8988T (cell line): ENCODE measurements at regions not wholly inside any gene's neighbourhood (a gene's known extent, or its start where the extent isn't known, plus 50 kb on each side); places are given as distances from the start of the nearest gene placed in this dataset.

Experiments used
- DNase-seq: peaks from one replicate; pipeline ENCODE4 v3.0.0; 2011

DNA sequence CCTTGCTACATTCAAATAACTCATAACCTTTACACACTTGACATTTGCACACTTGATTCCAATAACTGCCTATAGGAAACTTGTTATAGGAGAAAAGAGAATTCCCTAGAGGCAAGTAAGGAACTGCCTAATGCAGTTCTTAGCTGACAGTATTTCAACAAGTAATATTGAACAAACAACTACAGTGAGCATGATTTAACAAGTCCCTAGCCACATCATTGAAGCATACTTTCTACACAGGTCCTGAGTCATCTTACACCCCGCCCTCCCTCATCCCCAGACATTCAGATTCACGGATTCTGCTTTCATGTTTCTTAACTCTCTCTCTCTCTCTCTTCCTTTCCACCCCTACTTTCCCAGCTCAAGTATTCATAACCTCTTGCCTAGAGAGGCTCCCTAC, 153.5 kb downstream of the LSM5 start:
- no peak for DNase-seq

DNA sequence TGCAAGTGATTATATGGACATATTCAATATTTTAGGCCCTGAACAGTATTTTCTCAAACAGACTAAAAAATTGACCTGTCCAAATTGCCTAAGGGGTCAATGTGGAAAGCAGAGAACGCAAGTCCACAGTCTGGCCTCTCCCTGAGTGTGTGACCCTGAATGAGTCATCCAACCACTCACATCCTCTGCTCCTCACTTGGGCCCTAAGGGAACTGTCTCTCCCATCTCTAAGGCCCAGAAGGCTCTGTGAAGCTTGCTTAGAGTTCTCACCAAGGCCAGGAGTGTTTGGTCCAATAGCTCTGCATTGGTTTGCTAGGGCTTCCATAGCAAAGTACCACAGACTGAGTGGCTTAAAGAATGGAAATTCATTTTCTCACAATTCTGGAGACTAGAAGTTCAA, 155.1 kb downstream of the LSM5 start:
- DNase-seq, result no peak

DNA sequence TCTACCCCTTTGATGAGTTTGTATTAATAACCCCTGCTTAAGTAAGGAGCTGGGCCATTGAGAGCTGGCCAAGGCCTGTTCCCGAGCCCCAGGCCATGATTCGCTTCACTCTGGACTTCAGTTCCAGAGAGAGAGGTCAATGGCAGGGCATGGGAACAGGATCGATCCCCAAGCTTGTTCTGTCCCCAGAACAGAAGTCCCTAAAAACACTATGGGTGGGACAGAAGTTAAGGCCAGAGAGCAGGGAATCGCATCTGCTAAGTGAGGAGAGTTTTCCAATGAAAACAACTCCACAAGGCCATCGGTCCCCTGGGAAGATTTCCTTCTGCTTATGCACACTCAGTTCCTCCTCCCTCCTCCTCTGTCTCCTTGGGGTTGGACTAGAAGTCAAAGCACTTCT, 159.6 kb downstream of the LSM5 start:
- DNase-seq, result no peak

DNA sequence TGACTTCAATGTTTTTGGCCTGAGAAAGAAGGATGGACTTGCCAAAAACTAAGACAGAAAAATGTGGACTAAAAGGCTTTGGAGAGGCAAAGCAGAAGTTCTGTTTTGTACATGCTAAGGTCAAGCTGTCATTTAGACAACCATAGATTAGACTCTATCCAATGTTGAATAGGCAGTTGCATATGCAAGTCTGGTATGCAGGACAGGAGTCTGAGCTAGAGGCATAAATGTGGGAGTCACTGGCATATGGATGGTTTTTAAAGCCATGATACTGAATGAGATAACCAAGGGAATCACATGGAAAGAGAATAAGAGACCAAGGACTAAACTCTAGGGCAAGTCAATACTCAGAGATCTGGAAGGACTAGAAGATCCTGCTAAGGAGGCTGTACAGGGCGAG, 164.1 kb downstream of the LSM5 start:
- no peak for DNase-seq

DNA sequence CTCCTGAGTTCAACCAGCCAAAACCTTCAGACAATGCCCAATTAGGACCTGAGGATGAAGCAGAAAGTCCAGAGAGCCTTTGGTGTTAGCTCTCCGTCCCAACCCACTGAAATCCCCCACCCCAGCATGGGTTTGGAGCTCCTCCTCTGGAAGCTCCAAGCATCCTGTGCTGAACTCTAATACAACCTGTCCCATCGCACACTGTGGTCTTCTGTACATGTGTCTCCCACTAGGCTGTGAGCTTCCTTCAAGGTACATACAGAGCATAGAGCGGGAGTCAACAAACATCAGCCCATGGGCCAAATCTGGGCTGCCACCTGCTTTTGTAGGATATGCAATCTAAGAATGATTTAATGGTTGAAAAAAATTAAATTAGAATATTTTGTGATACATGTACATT, 166.5 kb downstream of the LSM5 start:
- no peak for DNase-seq

DNA sequence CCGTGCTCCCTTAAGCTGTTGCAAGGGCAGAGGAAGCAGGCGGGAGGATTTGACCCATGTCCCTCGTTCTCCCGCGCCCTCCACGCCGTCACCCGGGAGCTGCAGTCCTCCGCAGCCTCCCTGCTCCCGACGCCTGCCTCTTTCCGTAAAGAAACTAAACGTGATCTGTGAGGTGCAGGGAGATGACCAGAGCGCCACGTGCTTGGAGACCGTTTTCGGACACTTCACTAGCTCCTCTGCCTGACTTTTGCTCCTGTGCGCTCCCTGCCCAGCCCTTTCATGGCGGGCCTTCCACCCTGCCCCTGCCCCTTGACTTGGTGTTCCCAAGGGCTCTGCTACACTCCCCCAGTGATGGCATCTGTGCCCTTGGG, 171.2 kb downstream of the LSM5 start:
- no peak for DNase-seq

DNA sequence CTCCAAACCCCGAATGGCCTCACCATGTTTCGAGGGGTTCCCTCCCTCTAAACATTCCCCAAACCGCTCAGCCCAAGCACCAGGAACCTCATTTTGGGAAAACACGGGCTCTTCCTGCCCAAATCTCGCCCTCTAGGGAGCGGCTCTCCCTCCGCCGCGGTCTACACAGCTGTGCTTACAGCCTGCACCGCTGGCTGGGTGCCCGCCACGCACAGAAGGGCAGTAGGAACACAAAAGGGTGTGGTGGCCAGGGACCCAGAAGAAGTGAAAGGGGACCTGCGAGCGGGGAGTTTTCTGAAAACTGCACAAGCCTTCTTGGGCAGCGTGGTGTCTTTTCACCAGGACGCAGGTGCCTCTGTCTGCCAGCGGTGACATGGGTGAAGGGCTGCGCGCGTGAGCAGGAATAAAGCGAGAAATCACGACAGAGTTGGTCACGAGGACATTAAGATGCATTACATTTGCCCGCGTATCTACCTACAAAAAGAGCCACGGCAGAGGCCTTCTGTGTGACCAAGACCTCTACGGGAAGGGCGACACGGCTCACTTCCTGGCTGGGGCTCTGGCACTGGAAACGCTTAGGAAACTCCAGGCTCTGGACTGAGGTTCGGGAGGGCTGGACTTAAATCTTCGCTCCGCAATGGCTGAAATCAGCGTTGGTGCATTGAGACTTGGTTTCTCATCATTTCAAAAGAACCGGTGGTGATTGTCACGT, 171.7 kb downstream of the LSM5 start:
- DNase-seq, result no peak

DNA sequence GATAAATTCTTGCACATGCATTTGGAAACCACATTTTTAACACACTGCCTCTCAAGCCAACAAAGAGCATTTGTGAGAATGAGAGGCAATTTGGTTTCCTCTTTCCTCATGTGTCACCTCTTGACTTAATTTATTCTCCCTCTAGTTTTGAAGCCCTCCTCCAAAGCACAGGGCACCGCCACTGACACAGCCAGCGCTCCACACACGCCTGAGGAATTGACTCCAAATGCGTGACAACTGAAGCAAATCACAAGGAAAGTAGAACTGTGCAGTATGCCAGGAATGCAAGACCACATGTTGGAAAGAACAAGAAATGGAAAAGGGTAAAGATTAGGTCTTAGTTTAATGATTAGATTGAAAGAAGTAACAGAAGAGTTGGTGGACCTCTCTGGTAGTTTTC, 173.3 kb downstream of the LSM5 start:
- no peak for DNase-seq

DNA sequence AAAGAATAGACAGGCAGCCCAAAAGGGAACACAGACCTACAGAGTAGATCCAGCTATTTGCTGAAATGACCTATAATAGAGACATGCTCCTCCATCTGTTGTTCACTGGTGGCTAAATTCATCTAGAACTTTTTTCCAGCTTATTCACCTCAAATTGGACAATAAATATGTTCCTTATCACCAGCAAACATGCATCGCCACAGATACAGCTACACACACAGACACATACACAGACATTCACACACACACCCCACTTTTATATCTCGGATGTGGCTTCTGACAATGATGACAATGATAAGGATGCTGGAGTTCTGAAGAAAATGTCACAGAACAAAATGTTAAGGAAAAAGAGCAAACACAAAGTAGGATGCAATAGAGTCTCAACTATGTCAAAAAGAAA, 175.4 kb downstream of the LSM5 start:
- DNase-seq, result no peak

DNA sequence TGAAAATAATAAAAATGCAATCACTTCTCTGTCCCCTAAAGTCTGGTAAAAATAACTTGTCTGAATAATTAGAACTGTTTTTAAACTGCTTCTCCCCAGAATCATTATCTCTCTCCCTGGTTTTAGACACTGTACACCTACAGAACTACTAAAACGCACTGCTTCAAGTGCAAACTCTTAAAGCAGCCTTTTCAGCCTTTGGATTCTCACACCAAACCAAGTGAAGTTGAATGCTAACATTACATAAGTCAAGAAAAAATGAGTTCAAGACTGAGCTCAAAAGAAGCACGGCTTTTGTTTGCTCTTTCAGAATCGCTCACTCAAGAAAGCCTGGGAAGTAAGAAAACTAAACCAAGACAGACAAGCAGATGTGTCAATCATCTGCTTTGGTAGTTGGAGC, 188.8 kb downstream of the LSM5 start:
- no peak for DNase-seq

DNA sequence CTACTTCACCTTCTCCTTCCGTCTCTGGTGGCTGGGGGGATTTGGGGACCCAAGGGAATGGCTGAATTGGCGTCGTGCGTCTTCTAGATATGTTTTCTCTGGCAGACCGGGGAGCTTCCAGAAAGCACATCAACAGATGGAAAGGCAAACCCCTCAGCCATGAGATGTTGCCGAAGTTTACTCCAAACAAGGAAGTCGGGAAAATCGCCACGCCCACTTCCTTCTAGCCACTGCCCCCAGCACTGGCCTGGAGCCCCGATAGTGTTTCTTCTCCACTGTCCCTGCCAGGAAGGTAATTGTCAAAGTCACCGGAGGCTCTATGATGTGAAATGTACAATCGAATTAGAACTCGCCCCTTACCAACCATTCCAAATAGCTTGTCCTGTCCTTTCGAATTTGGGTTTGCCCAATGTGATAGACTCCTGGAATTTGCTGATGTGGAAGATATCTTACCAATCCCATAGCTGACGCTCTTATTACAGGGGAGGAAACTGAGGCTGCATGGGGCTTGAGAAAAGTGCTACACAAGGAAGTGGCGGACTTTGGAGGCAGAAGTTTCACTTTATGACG, 191.0 kb downstream of the LSM5 start:
- DNase-seq, result no peak

DNA sequence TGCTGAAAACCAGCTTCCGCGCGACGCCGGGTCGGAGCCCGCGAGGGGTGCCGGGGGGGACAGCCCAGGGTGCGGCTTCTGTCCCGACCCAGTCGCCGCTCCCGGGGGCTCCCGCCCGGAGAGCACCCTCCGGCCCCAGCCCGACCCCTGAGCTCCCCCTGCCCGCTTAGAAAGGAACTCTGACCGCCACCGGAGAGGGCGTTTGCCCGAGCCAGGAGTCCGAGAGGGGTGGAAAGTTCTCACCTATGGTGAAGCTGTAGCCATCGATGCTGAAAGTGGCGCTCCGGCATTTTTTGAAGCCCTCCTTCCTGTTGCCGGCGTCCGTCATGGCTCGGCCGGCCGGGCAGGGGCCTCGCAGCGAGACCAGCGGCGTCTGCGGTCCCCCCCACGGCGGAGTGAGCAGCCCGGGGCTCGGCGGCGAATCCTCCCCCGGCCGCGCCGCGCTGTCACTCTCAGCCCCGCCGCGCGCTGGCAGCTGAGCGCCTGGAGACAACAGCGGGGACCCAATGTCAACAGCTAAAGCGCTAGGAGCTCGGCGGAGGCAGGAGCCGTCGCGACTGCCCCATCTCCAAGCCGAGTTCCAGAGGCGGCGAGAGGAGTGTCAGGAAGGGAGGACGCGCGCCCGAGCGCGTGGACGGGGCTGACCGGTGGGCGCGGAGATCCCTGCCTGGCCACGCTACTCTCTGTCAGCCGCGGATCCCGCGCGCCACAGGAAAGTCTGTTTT, 191.6 kb downstream of the LSM5 start:
- DNase-seq, result no peak

DNA sequence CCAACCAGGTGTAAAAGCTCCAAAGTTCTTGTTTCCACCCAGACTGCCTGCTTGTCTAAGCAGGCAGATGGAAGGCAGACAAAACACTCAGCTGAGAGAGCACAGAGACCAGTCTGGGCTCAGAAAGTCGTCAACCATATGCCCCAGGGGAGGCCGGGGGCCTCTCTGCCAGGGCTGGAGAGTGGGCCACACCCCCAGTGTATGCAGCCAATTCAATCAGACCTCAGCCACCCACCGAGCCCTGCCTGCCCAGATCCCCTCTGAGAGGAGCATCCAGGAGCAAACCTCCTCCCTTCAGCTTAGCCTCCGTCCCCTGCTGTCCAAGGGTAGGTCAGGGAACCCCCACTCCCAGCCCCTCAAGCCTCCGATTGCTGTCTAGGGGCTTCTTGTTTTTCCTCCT, 196.3 kb downstream of the LSM5 start:
- DNase-seq, result no peak

DNA sequence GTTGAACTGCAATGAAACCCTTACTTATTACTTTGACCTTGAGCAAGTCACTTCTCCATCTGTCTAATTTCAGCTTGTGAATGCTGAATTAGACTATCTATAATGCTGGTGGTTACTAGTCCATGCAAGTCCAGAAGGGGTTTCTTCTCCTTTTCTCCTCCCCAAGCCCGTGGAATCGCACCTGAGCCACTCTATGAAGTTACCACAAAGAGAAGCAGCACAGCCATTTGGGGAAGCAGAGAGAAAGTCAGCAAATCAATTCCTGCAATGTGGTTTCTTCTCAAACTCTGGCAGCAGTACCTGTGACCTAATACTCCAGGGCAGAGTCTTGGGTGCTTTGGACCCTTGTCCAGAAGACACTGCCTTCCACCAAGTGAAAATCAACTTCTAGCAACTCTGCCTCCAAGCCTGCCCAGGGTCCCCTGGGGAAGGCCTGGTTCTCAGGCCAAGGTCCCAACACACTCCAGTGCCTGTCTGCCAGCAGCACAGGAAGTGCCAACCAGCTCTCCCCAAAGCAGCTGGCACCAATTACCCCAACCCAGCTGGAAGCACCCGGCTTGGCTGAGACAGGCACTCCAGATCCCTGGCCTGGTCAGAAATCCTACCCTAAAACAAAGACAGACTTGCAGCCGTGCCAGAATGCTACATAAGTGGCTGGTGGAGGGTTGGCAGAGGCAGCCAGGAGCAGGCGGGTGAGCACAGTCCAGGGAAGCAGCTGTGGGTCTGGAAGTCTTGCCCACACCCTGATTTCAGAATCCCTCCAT, 200.3 kb downstream of the LSM5 start:
- DNase-seq, result no peak

DNA sequence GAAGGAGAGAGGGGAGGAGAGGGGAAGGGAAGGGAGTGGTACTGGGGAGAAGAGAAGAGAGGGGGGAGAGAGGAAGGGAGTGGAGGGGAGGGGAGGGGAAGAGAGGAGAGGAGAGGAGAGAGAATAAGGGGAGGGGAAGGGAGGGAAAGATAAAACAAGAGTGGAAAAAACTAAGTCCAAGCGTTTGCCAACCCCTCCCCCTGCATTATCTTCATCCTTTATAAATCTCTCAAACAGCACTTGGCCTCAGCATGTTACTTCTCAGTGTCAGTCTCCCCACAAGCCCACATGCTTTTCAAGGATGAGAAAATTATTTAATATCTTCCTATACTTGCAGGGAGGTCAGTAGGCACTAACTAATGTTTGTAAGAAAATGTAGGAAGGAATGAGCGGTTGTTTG, 204.5 kb downstream of the LSM5 start:
- no peak for DNase-seq

DNA sequence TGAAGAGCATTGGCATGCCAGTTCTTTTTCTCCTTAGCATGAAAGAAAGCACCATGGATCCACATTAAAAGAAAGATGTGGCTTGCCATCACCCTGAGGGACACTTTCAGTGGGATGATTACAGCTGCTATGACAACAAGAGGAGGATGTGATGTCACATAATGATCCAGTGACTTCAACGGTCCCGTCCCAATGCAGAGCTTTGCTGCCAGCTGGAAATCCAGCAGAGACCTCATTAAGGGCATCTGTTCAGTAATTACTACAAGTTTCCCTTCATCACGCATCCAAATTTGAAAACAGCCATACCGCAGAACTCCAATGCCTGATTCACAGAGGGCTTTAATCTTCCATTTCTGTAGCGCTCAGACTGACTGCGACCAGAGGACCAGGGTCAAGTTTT, 206.6 kb downstream of the LSM5 start:
- no peak for DNase-seq

DNA sequence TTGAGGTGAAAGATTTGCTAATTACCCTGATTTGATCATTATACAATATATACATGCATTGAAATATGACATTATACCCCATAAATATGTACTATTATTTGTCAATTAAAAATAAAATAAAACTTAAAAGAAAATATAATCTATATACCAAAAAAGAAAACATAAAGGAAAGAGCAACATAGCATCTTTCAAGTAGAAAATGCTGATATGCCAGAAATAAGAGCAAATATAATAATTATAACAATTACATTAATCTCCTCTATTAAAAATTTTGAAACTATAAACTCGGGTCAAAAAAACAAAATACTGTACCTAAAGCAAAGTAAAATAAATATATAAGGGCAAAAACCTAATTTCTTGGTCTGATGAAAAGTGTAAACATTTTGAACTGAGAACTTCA, 209.3 kb upstream of the PDE1C start:
- no peak for DNase-seq

DNA sequence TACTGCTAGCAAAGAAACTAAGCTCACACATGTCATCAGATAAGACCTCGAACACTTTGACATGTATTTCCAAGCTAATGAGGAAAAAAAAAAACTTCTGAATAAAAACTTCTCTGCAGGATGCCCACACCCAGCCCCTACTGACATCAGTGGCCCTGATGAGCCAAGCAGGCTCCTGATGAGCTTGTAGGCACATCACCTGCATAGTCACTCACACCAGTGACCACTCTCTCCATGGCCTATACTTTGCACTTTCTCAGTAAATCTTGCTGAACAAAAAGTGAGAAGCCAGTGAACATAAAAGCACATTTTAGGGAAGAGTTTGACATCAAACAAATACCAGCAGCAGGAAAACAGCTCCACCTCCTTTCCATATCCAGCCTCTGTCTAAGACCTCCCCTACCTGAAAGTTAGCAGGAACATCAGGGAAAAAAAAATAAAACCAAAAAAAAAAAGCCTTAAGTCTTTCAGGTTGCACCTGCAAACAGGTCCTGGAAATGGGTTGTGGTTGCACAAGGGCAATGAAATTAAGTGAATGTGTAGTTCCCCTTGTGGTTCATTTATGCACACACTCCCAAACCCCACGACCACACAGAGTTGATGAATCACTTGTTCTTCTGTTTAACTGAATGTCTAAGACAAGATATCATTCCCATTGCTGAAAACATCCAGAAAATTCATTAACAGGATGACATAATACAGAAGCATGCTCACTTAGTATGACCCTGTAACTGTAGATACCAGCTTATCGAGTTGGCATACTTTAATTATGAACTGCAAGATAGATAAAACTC, 205.2 kb upstream of the PDE1C start:
- no peak for DNase-seq

DNA sequence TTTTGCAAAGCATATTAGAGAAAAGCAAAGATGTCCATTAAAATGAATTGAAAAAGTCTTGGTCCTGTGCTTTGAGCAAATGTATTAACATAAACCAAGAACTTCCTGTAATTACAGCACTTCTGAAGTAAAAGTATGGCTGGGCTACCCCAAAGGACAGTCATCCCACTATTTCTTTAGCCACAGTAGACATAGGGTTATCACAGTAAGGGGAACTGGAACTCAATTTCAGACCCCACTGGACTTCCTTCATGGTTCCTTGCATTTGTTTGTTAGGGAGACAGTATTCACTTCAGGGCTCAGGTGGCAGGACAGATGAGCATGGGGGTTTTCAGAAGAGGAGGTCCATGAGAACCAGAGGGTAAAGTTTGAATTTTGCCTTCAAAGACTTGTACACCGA, 203.1 kb upstream of the PDE1C start:
- no peak for DNase-seq

DNA sequence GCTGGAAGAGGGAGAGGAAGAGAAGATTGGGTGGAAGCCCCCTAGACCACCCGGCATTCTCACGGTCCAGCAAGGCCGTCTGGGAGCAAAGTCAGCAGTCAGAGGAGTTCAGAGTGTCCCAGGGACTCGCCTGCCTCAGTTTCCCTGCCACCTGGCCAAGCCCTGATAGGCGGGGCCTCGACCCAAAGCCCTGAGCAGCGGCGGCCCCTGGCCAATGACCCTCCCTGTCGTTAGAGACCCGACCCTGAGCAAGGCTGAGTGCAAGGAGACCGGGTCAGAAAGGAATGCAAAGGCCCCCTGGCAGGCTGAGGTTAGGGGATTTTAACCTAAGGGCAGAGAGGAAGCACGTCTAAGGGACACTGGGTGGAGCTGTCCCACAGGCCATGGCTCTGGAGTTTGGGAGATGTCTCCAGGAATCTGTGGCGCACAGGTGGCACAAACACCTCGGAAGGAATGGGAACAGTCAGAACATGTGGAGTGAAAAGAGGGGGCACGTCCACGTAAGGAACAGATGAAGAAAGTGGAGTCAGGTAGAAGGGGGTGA, 196.8 kb upstream of the PDE1C start:
- no peak for DNase-seq

DNA sequence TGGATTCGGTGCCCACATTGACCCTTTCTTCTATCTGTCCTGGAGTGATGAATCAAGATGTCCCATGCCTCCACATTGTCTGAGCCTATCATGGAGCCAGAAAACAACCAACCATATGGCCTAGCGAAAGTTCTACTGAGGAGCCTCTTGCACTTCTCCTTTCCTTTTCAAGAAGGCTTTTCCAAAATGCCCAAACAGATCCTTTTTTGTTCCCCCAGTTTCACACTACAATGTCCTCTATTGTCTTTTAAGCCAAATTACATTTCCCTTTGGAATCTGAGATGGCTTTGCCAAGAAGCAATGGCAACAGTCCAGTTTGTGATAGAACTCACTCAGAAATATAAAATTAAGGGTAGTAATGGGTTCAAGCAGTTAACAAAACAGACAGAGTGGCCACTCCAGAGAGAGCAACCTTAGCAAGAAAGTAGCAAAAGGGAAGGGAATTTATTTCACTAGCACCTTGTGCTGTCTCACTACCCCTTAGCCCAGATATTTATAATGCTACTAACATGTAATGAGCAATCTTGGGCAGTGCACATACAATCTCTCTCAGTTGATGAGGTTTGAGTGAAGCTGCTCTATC, 194.6 kb upstream of the PDE1C start:
- DNase-seq, result no peak

DNA sequence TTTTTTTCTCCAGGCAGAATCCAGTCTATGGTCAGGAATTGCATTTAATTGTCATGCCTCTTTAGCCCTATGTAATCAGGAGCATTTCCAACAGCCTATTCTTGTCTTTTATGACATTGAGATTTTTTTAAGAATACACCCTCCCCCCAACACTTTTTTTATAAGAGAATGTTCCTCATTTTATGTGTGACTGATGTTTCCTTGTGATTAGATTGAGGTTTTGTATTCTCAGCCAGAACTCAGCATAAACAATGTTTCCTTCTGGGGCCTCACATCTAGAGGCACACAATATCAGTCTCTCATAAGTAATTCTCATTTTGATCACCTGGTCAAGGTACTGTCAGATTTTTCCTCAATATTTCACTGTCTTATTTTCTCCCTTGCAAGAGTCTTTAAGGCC, 193.4 kb upstream of the PDE1C start:
- no peak for DNase-seq
